K562 (cell line): ENCODE measurements at regions not wholly inside any gene's neighbourhood (a gene's known extent, or its start where the extent isn't known, plus 50 kb on each side); places are given as distances from the start of the nearest gene placed in this dataset.

Experiments used
- ATAC-seq: fragments of 200-7000 bp; cut with Tn5 transposase; 3 replicates; pipeline ENCODE4 v1.9.1; 2020; ENCODE audit warnings: moderate library complexity
- BruUV-seq: library from RNA; stranded (reverse); fragments of 400-500 nt; replicated peaks from 2 replicates; lab custom pipeline; 2021; lab: Mats Ljungman, UMichigan
- CTCF ChIA-PET: fragments of 300-600 bp; formaldehyde crosslinking; extraction: SDS; loops from one replicate; lab custom pipeline; 2021; ENCODE audit warnings: low intra/inter-chr PET ratio; lab: Yijun Ruan, JAX
- POLR2A ChIA-PET: fragments of 300-600, 350-650 bp; sonication (Branson Sonifier 250); formaldehyde crosslinking; extraction: SDS; loops from one replicate; lab custom pipeline; 2021; ENCODE audit warnings: antibody characterized with exemption, inconsistent platforms; lab: Yijun Ruan, JAX
- DNase-seq, 4 experiments: peaks; one replicate each; pipeline versions ENCODE4 v3.0.0 to v3.0.0-alpha.2; 2011 to 2018; ENCODE audit warnings: low spot score in 3 of 4, mixed read lengths in 3 of 4; ENCODE audit errors: extremely low read depth in 1 of 4
- FAIRE-seq: peaks from 2 replicates; lab custom pipeline; 2011; peaks lifted over from hg19 to GRCh38; lab: Jason Lieb, UNC
- H2AFZ ChIP-seq: 2 replicates; pipeline ENCODE4 v1.6.0; 2011; ENCODE audit warnings: low read depth, low read length, control low read depth, inconsistent platforms
- H3K27ac ChIP-seq: fragments of 200-600 bp; 3 replicates; pipeline ENCODE4 v1.8.0; 2011; ENCODE audit warnings: low read depth, mild to moderate bottlenecking, control low read depth, inconsistent platforms, low read length, moderate library complexity, mixed read lengths; ENCODE audit errors: extremely low read depth
- H3K27me3 ChIP-seq, 2 experiments: fragments of 300-600 bp in 1 of 2; 2 replicates in 1 of 2; 3 replicates in 1 of 2; pipeline versions ENCODE4 v1.6.0 to v1.8.0; 2011; ENCODE audit warnings: inconsistent platforms in 2 of 2, low read length in 2 of 2, mild to moderate bottlenecking in 1 of 2, mixed read lengths in 1 of 2, moderate library complexity in 1 of 2; ENCODE audit not compliant: control insufficient read depth in 2 of 2, insufficient read depth in 2 of 2
- H3K36me3 ChIP-seq: fragments of 300-600 bp; 3 replicates; pipeline ENCODE4 v1.8.0; 2011; ENCODE audit warnings: mild to moderate bottlenecking, low read length, inconsistent platforms; ENCODE audit not compliant: control insufficient read depth, insufficient read depth
- H3K4me1 ChIP-seq, 2 experiments: fragments of 200-600 bp in 1 of 2; replicated peaks in 1 of 2; 2 replicates in 1 of 2; 3 replicates in 1 of 2; pipeline versions ENCODE4 v1.5.1 to v1.8.0; 2011; ENCODE audit warnings: inconsistent platforms in 2 of 2, low read length in 2 of 2, mild to moderate bottlenecking in 1 of 2, mixed read lengths in 1 of 2, moderate library complexity in 1 of 2; ENCODE audit not compliant: control insufficient read depth in 2 of 2, insufficient read depth in 2 of 2
- H3K4me2 ChIP-seq: 2 replicates; pipeline ENCODE4 v1.6.1; 2011; ENCODE audit warnings: low read length, control low read depth, inconsistent platforms, mixed read lengths; ENCODE audit not compliant: insufficient read depth
- H3K4me3 ChIP-seq: fragments of 200-600 bp; sonication (generic), shearing (Covaris generic); 2 replicates; pipeline ENCODE4 v1.5.1; 2016; ENCODE audit warnings: control low read depth, inconsistent platforms
- H3K79me2 ChIP-seq: fragments of 200-600 bp; 3 replicates; pipeline ENCODE4 v1.8.0; 2011; ENCODE audit warnings: low read length, inconsistent platforms; ENCODE audit not compliant: control insufficient read depth, insufficient read depth
- H3K9ac ChIP-seq, 2 experiments: 2 replicates each; pipeline versions ENCODE4 v1.6.0 to v1.6.1; 2011; ENCODE audit warnings: low read depth in 2 of 2, low read length in 2 of 2, control low read depth in 1 of 2, inconsistent platforms in 1 of 2, mild to moderate bottlenecking in 1 of 2, mixed read lengths in 1 of 2; ENCODE audit not compliant: insufficient read depth in 1 of 2
- H3K9me1 ChIP-seq: one replicate; pipeline ENCODE4 v1.6.0; 2011; ENCODE audit warnings: inconsistent platforms, mild to moderate bottlenecking, low read length, moderate library complexity; ENCODE audit not compliant: control insufficient read depth, insufficient read depth
- H3K9me3 ChIP-seq: replicated peaks from 2 replicates; pipeline ENCODE4 v1.5.1; 2011; ENCODE audit warnings: low read depth, low read length, inconsistent platforms; ENCODE audit not compliant: control insufficient read depth, insufficient read depth
- H4K20me1 ChIP-seq: replicated peaks from 2 replicates; pipeline ENCODE4 v1.6.1; 2011; ENCODE audit warnings: low read length, inconsistent platforms, mixed read lengths; ENCODE audit not compliant: control insufficient read depth, insufficient read depth
- ZBTB40 ChIP-seq, 2 experiments: fragments of 450-650 bp in 1 of 2; sonication (generic) in 1 of 2; formaldehyde crosslinking in 1 of 2; IDR thresholded peaks; 2 replicates each; pipeline versions ENCODE4 v1.7.1 to v1.9.0; 2016 to 2022; ENCODE audit warnings: inconsistent platforms in 1 of 2, mild to moderate bottlenecking in 1 of 2, missing genetic modification reagents in 1 of 2
- in situ Hi-C: fragments of 300-500 bp; cut with MboI; formaldehyde crosslinking; loops from 4 replicates; pipeline ENCODE4 v1.15.0; 2018; ENCODE audit warnings: inconsistent platforms, mixed read lengths
- intact Hi-C: fragments of 100-400 bp; cut with micrococcal nuclease; formaldehyde crosslinking; loops from 2 replicates; pipeline ENCODE4 v1.14.2; 2022

GRCh38 chr3:104368760-104369159 is 997.9 kb upstream of the ALCAM start:
- in situ Hi-C loops, result no loop called here

More at GRCh38 chr3:104368760-104369159, 997.9 kb upstream of the ALCAM start:
- H3K27me3 ChIP-seq, result no peaks in the 10 kb centered on the region
- no peaks in the 10 kb centered on the region for H3K4me1 ChIP-seq
- H3K4me2 ChIP-seq, result no peak overlapping the region
- no peak for DNase-seq
- no peak for ATAC-seq
- no TSS peak for BruUV-seq
- H3K9ac ChIP-seq, result no peak overlapping the region
- H3K4me3 ChIP-seq, result no peak overlapping the region
- no peak for FAIRE-seq
- H3K9me3 ChIP-seq, result no peaks in the 10 kb centered on the region
- ChIA-PET POLR2A (no interaction called here), CTCF (no interaction called here)
- intact Hi-C loops, result no loop called here
- no peak overlapping the region for H2AFZ ChIP-seq
- no peaks in the 10 kb centered on the region for H4K20me1 ChIP-seq
- no peaks in the 10 kb centered on the region for H3K9me1 ChIP-seq
- no peaks in the 10 kb centered on the region for H3K79me2 ChIP-seq
- H3K36me3 ChIP-seq, result no peaks in the 10 kb centered on the region
- no peak overlapping the region for H3K27ac ChIP-seq
- TF ChIP-seq ZBTB40 (IDR thresholded peaks at IDR 0.05) (no peak), ZBTB40 (CRISPR knock-in tag; IDR thresholded peaks at IDR 0.05) (no peak)
